ENCODE measurements at regions not wholly inside any gene's neighbourhood (a gene's known extent, or its start where the extent isn't known, plus 50 kb on each side); places are given as distances from the start of the nearest gene placed in this dataset.
A peak's percentile ranks its signal among the peaks of the same experiment; 100 is the strongest.

- no peak for DNase-seq (ENCODE audit: low spot score)
Observed at GRCh38 chr2:101556033-101556459, 81.1 kb upstream of the RFX8 start.

GRCh38 chr2:101551336-101551888 is 76.5 kb upstream of the RFX8 start:
- DNase-seq (ENCODE audit: low spot score) = no peak

- DNase-seq (ENCODE audit: low spot score) = no peak
Observed at GRCh38 chr2:101550555-101550954, 75.6 kb upstream of the RFX8 start.

GRCh38 chr2:101549371-101549770 is 74.5 kb upstream of the RFX8 start:
- no peak for DNase-seq (ENCODE audit: low spot score)

GRCh38 chr2:101546376-101547058 is 71.6 kb upstream of the RFX8 start:
- peak; percentile 42 for DNase-seq (ENCODE audit: low spot score)

GRCh38 chr2:101545950-101546349 is 71.0 kb upstream of the RFX8 start:
- no peak for DNase-seq (ENCODE audit: low spot score)

GRCh38 chr2:101540518-101540917 is 65.6 kb upstream of the RFX8 start:
- no peak for DNase-seq (ENCODE audit: low spot score)

GRCh38 chr2:101538076-101538475 is 63.2 kb upstream of the RFX8 start:
- DNase-seq (ENCODE audit: low spot score) = no peak

- DNase-seq (ENCODE audit: low spot score) = no peak
Observed at GRCh38 chr2:101534149-101534611, 59.3 kb upstream of the RFX8 start.

GRCh38 chr2:101533561-101534148 is 58.7 kb upstream of the RFX8 start:
- DNase-seq (ENCODE audit: low spot score) = no peak

- DNase-seq (ENCODE audit: low spot score) = no peak
Observed at GRCh38 chr2:101528501-101528900, 53.6 kb upstream of the RFX8 start.

- DNase-seq (ENCODE audit: low spot score) = no peak
Observed at GRCh38 chr2:101524806-101525430, 50.0 kb upstream of the RFX8 start.

Data from SW480 (cell line).